ENCODE measurements at regions not wholly inside any gene's neighbourhood (a gene's known extent, or its start where the extent isn't known, plus 50 kb on each side); places are given as distances from the start of the nearest gene placed in this dataset.

GRCh38 chr6:121651420-121651819 lies 216.0 kb downstream of the GJA1 start:
- no peak for TF ChIP-seq TAF1 (IDR thresholded peaks at IDR 0.05; ENCODE audit: low read depth)
- no peak for TF ChIP-seq REST (IDR thresholded peaks at IDR 0.05; ENCODE audit: low read depth)
- no peak for TF ChIP-seq CEBPB (IDR thresholded peaks at IDR 0.05)
- TF ChIP-seq MAX (IDR thresholded peaks at IDR 0.05): no peak
- TF ChIP-seq EP300 (IDR thresholded peaks at IDR 0.05; ENCODE audit: borderline replicate concordance): no peak
- TF ChIP-seq FOXM1 (IDR thresholded peaks at IDR 0.05; ENCODE audit: borderline replicate concordance, low read depth): no peak
- no peak for TF ChIP-seq ZBTB7A (IDR thresholded peaks at IDR 0.05; ENCODE audit: low read depth)
- TF ChIP-seq YY1 (IDR thresholded peaks at IDR 0.05; ENCODE audit: low read depth): no peak
- TF ChIP-seq TEAD4 (IDR thresholded peaks at IDR 0.05): no peak
- TF ChIP-seq NFIC (IDR thresholded peaks at IDR 0.05): no peak

Data from Ishikawa (cell line).